Hepatocyte (in vitro differentiated cells): ENCODE measurements at regions not wholly inside any gene's neighbourhood (a gene's known extent, or its start where the extent isn't known, plus 50 kb on each side); places are given as distances from the start of the nearest gene placed in this dataset.
"Not testable (repeated sequence)": the region's sequence is repeated elsewhere in the genome, so short reads cannot be mapped to it uniquely, and the experiment has no call there.

Experiments
- DNase-seq: peaks from one replicate; pipeline ENCODE4 v3.0.0-alpha.2; 2016; ENCODE audit warnings: low spot score
- H2AFZ ChIP-seq: fragments of 200-600 bp; sonication (generic); 2 replicates; pipeline ENCODE4 v1.6.0; 2016; ENCODE audit warnings: antibody characterized with exemption, mild to moderate bottlenecking
- H3K27ac ChIP-seq: fragments of 200-600 bp; sonication (generic); 2 replicates; pipeline ENCODE4 v1.5.1; 2016; ENCODE audit warnings: mild to moderate bottlenecking
- H3K27me3 ChIP-seq: fragments of 200-600 bp; sonication (generic); 2 replicates; pipeline ENCODE4 v1.6.1; 2016
- H3K36me3 ChIP-seq: fragments of 200-600 bp; sonication (generic); replicated peaks from 2 replicates; pipeline ENCODE4 v1.5.1; 2016; ENCODE audit warnings: low read depth; ENCODE audit not compliant: insufficient read depth
- H3K4me1 ChIP-seq: fragments of 200-600 bp; sonication (generic); 2 replicates; pipeline ENCODE4 v1.5.1; 2016; ENCODE audit warnings: mild to moderate bottlenecking, moderate library complexity; ENCODE audit not compliant: insufficient read depth
- H3K4me2 ChIP-seq: fragments of 200-600 bp; sonication (generic); 2 replicates; pipeline ENCODE4 v1.6.0; 2016
- H3K4me3 ChIP-seq: fragments of 200-600 bp; sonication (generic); 2 replicates; pipeline ENCODE4 v1.5.1; 2016; ENCODE audit warnings: mild to moderate bottlenecking
- H3K79me2 ChIP-seq: fragments of 200-600 bp; sonication (generic); 2 replicates; pipeline ENCODE4 v1.6.0; 2017; ENCODE audit warnings: mild to moderate bottlenecking
- H3K9me2 ChIP-seq: fragments of 200-600 bp; sonication (generic); replicated peaks from 2 replicates; pipeline ENCODE4 v1.6.0; 2017; ENCODE audit warnings: mild to moderate bottlenecking; ENCODE audit not compliant: insufficient read depth
- H3K9me3 ChIP-seq: fragments of 200-600 bp; sonication (generic); 2 replicates; pipeline ENCODE4 v1.5.1; 2016; ENCODE audit warnings: low read depth, mild to moderate bottlenecking
- H4K20me1 ChIP-seq: fragments of 200-600 bp; sonication (generic); 2 replicates; pipeline ENCODE4 v1.6.0; 2016; ENCODE audit warnings: mild to moderate bottlenecking; ENCODE audit not compliant: insufficient read depth, poor library complexity, severe bottlenecking
- CTCF ChIP-seq: fragments of 200-600 bp; sonication (generic); IDR thresholded peaks from 2 replicates; pipeline ENCODE4 v1.5.1; 2016; ENCODE audit warnings: antibody characterized with exemption, mild to moderate bottlenecking; ENCODE audit not compliant: poor library complexity
- EZH2 ChIP-seq: fragments of 200-600 bp; sonication (generic); IDR thresholded peaks from 2 replicates; pipeline ENCODE4 v1.6.1; 2016; ENCODE audit warnings: antibody characterized with exemption, mild to moderate bottlenecking, borderline replicate concordance
- EZH2phosphoT487 ChIP-seq: fragments of 200-600 bp; sonication (generic); IDR thresholded peaks from one replicate; pipeline ENCODE4 v1.6.1; 2018; ENCODE audit warnings: antibody characterized with exemption, mild to moderate bottlenecking, low read depth, moderate library complexity; ENCODE audit not compliant: unreplicated experiment, severe bottlenecking
- WGBS: methylation state at CpG from one replicate; pipeline ENCODE4 v1.1.6; 2016; ENCODE audit warnings: low lambda C conversion rate; ENCODE audit errors: missing lambda C conversion rate; 5-methylcytosine and 5-hydroxymethylcytosine counted together

GRCh38 chr14:21791749-21792148 lies 118.1 kb upstream of the OR4E1 start:
- Histone ChIP-seq H3K9me3 (no peaks in the 10 kb centered on the region), H2AFZ (no peak overlapping the region), H3K9me2 (no peaks in the 10 kb centered on the region), H3K36me3 (no peaks in the 10 kb centered on the region), H3K4me1 (no peaks in the 10 kb centered on the region), H3K4me3 (no peak overlapping the region), H3K27me3 (no peaks in the 10 kb centered on the region), H4K20me1 (no peaks in the 10 kb centered on the region), H3K27ac (no peak overlapping the region), H3K4me2 (no peak overlapping the region), H3K79me2 (no peaks in the 10 kb centered on the region)
- TF ChIP-seq CTCF (no peak), EZH2phosphoT487 (no peak), EZH2 (no peak)
- no peak for DNase-seq
- WGBS, result 64% methylated on average over 6 of the region's 6 CpGs

GRCh38 chr14:21788687-21789086 lies 115.1 kb upstream of the OR4E1 start:
- not testable (repeated sequence) for H3K79me2 ChIP-seq, H3K4me1 ChIP-seq, DNase-seq, H2AFZ ChIP-seq, H3K27ac ChIP-seq, H3K36me3 ChIP-seq, H3K9me3 ChIP-seq, H3K27me3 ChIP-seq, H3K4me2 ChIP-seq, H4K20me1 ChIP-seq, H3K9me2 ChIP-seq, H3K4me3 ChIP-seq
- WGBS, result 89% methylated on average over 1 of the region's 1 CpG

- H3K4me3 ChIP-seq, DNase-seq, H3K79me2 ChIP-seq, H3K9me2 ChIP-seq, H4K20me1 ChIP-seq, H3K4me2 ChIP-seq, H2AFZ ChIP-seq, H3K36me3 ChIP-seq, H3K9me3 ChIP-seq, H3K27ac ChIP-seq, H3K4me1 ChIP-seq, H3K27me3 ChIP-seq: not testable (repeated sequence)
- 88% methylated on average over 1 of the region's 1 CpG for WGBS
Observed at GRCh38 chr14:21787242-21787641, 113.6 kb upstream of the OR4E1 start.

- no peak for DNase-seq
- Histone ChIP-seq H3K27me3 (no peaks in the 10 kb centered on the region), H3K9me2 (no peaks in the 10 kb centered on the region), H3K27ac (no peak overlapping the region), H3K9me3 (no peaks in the 10 kb centered on the region), H4K20me1 (no peaks in the 10 kb centered on the region), H3K79me2 (no peaks in the 10 kb centered on the region), H2AFZ (no peak overlapping the region), H3K4me1 (no peaks in the 10 kb centered on the region), H3K4me3 (no peak overlapping the region), H3K36me3 (no peaks in the 10 kb centered on the region), H3K4me2 (no peak overlapping the region)
- TF ChIP-seq EZH2phosphoT487, result no peak
- TF ChIP-seq CTCF, result no peak
- 93% methylated on average over 6 of the region's 6 CpGs for WGBS
Observed at GRCh38 chr14:21781543-21781942, 107.9 kb upstream of the OR4E1 start.

- no peaks in the 10 kb centered on the region for H3K36me3 ChIP-seq
- no peak overlapping the region for H2AFZ ChIP-seq
- no peak overlapping the region for H3K27ac ChIP-seq
- no peak for TF ChIP-seq EZH2
- TF ChIP-seq CTCF, result no peak
- TF ChIP-seq EZH2phosphoT487, result no peak
- no peaks in the 10 kb centered on the region for H3K9me2 ChIP-seq
- DNase-seq, result no peak
- 92% methylated on average over 14 of the region's 14 CpGs for WGBS
- H3K4me2 ChIP-seq, result no peak overlapping the region
- H3K79me2 ChIP-seq, result no peaks in the 10 kb centered on the region
- H3K4me3 ChIP-seq, result no peak overlapping the region
- H3K9me3 ChIP-seq, result no peaks in the 10 kb centered on the region
- no peaks in the 10 kb centered on the region for H3K27me3 ChIP-seq
- H3K4me1 ChIP-seq, result no peaks in the 10 kb centered on the region
- H4K20me1 ChIP-seq, result no peaks in the 10 kb centered on the region
Observed at GRCh38 chr14:21780429-21781084, 106.9 kb upstream of the OR4E1 start.
